Spleen (tissue), 7 donors: ENCODE measurements at regions not wholly inside any gene's neighbourhood (a gene's known extent, or its start where the extent isn't known, plus 50 kb on each side); places are given as distances from the start of the nearest gene placed in this dataset.

ENCODE experiments used
- CTCF ChIP-seq, 11 experiments: fragments of 200-600 bp in 7 of 11; fragments of 450-650 bp in 4 of 11; sonication (generic) in 4 of 11; IDR thresholded peaks in 8 of 11; conservative IDR thresholded peaks in 3 of 11; 1 replicate in 7 of 11; 2 replicates in 4 of 11; pipeline versions ENCODE4 v1.4.0 to v1.8.0; 2016 to 2021; ENCODE audit warnings: antibody characterized with exemption in 11 of 11, inconsistent platforms in 4 of 11, mild to moderate bottlenecking in 1 of 11
- POLR2A ChIP-seq, 3 donors: fragments of 450-650 bp; IDR thresholded peaks; one replicate each; pipeline ENCODE4 v1.5.1; 2017; ENCODE audit warnings: antibody characterized with exemption in 3 of 3, mild to moderate bottlenecking in 1 of 3
- POLR2AphosphoS5 ChIP-seq, 3 donors: sonication (generic); formaldehyde crosslinking; IDR thresholded peaks; one replicate each; pipeline ENCODE4 v1.5.1; 2017; ENCODE audit warnings: antibody characterized with exemption in 3 of 3
- donor health status: DM: no; HTN: no; CAD: no; lungs with moderate emphysema.
- donor health status: DM: no; HTN: no; CAD: no.
- donor health status: DM: no; HTN: no; CAD: no.

GRCh38 chr7:22622116-22622785, 104.7 kb upstream of the IL6 start:
- TF ChIP-seq POLR2A (IDR thresholded peaks at IDR 0.05) (no peak), POLR2AphosphoS5 (IDR thresholded peaks at IDR 0.05) (no peak), CTCF (IDR thresholded peaks at IDR 0.05 in 8 of 11, conservative IDR thresholded peaks at IDR 0.05 in 3 of 11) (no peak)
